DOHH2 (cell line): ENCODE measurements at regions not wholly inside any gene's neighbourhood (a gene's known extent, or its start where the extent isn't known, plus 50 kb on each side); places are given as distances from the start of the nearest gene placed in this dataset.

ENCODE experiments used
- CTCF ChIP-seq: fragments of 200-600 bp; sonication (generic); IDR thresholded peaks from one replicate; pipeline ENCODE4 v1.5.1; 2014; ENCODE audit warnings: antibody characterized with exemption, mild to moderate bottlenecking, low read depth, low read length; ENCODE audit not compliant: poor library complexity, severe bottlenecking
- EZH2phosphoT487 ChIP-seq: fragments of 200-600 bp; sonication (generic); IDR thresholded peaks from 2 replicates; pipeline ENCODE4 v1.6.1; 2017; ENCODE audit warnings: borderline replicate concordance, mild to moderate bottlenecking, antibody characterized with exemption, low read length, moderate library complexity, mixed read lengths

GRCh38 chr5:56335212-56335611 lies 102.1 kb upstream of the ANKRD55 start:
- TF ChIP-seq CTCF (no peak), EZH2phosphoT487 (no peak)
